Lower lobe of right lung (tissue), 2 donors: ENCODE measurements at regions not wholly inside any gene's neighbourhood (a gene's known extent, or its start where the extent isn't known, plus 50 kb on each side); places are given as distances from the start of the nearest gene placed in this dataset.

Source experiments
- ATAC-seq, 2 donors: fragments of 200-7000 bp; cut with Tn5 transposase; one replicate each; pipeline ENCODE4 v1.9.1; 2020 to 2022; ENCODE audit warnings: mild to moderate bottlenecking in 2 of 2, moderate library complexity in 2 of 2
- DNase-seq: peaks from one replicate; pipeline ENCODE4 v3.0.0-alpha.2; 2020
- H3K27ac ChIP-seq: fragments of 200-600 bp; one replicate; pipeline ENCODE4 v1.8.0; 2022
- H3K27me3 ChIP-seq: fragments of 200-600 bp; one replicate; pipeline ENCODE4 v1.8.0; 2022; ENCODE audit warnings: low read depth
- H3K36me3 ChIP-seq: fragments of 200-600 bp; one replicate; pipeline ENCODE4 v1.8.0; 2022; ENCODE audit warnings: mild to moderate bottlenecking
- H3K4me1 ChIP-seq: fragments of 200-600 bp; one replicate; pipeline ENCODE4 v1.8.0; 2022
- H3K4me3 ChIP-seq: fragments of 200-600 bp; one replicate; pipeline ENCODE4 v1.8.0; 2022; ENCODE audit warnings: mild to moderate bottlenecking
- H3K9me3 ChIP-seq: fragments of 200-600 bp; one replicate; pipeline ENCODE4 v1.8.0; 2022
- CTCF ChIP-seq: fragments of 200-600 bp; IDR thresholded peaks from one replicate; pipeline ENCODE4 v1.8.0; 2022; ENCODE audit warnings: antibody characterized with exemption, mild to moderate bottlenecking
- intact Hi-C: fragments of 100-400 bp; cut with DNase I; formaldehyde crosslinking; loops from one replicate; pipeline ENCODE4 v1.11.0; 2022
- donor health status: DM: no; HTN: yes; CAD: no; lungs with severe emphysema.

DNA sequence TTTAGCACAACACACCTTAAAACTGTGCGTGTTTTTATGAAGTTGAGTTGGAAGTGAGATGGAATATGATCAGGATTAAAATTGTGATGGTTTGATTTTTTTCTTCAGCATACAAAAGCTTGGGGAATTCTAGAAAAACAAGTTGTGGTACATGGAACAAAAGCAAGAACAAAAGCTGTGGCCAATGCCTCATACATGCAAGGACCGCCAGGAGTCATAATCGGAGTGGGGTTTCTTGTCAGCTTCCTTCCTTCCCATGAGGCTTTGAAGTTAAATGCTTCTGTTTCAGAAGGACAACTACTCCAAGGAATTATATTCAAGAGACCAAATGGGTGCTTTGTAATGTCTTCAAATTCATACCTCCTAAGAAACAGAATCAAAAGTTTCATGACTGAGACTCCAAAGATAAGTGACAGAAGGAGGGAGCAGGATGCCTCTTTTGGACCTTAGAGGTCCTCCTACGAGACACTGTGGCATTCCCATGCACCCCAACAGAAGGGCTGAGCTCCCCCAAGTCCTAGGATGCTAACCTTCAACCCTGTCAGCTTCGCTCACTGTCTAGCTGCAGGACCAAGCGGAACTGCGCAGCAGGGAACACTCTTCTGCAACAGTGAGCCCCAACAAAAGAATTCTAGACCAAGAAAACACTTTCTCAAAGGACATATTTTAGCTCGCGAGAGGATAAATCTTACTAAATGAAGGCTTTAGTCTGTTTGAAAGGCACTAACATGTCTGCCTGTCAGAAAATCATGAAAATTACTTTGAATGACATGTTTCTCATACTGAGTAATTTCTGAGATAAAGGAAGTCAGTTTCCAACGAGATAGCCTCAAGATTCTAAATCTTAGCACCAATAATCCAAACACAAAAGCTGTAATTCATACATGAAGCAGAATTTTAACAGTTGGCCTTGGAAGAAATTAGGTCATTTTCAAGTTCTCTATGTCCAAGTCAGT, 108.5 kb upstream of the NHSL1 start:
- Histone ChIP-seq H3K27me3 (no peaks in the 10 kb centered on the region), H3K27ac (no peak overlapping the region), H3K36me3 (no peaks in the 10 kb centered on the region), H3K4me1 (no peaks in the 10 kb centered on the region), H3K9me3 (no peaks in the 10 kb centered on the region), H3K4me3 (no peak overlapping the region)
- intact Hi-C loops = no loop called here
- DNase-seq = no peak
- no peak for TF ChIP-seq CTCF
- ATAC-seq = no peak

DNA sequence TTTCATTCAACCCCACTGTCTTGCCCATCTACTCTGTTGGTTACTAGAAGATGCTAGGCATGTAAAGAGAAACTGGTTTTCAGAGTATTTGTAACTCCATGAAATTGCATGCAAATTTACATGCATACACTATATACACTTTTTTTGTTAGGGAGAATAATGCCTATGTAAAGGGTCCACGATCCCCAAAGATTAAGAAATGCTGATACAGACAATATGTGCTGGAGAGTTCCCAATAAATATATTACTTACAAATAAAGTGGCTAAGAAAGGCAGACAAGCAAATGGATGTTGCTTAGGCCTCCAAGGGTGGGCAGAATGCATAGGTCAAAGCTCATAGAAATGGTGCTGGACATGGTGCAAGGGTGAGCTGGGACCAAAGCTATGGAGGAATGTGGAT, 109.6 kb upstream of the NHSL1 start:
- Histone ChIP-seq H3K27me3 (no peaks in the 10 kb centered on the region), H3K9me3 (no peaks in the 10 kb centered on the region), H3K4me3 (no peak overlapping the region), H3K4me1 (no peaks in the 10 kb centered on the region), H3K36me3 (no peaks in the 10 kb centered on the region), H3K27ac (no peak overlapping the region)
- TF ChIP-seq CTCF = no peak
- DNase-seq (no peak), ATAC-seq (no peak)
- intact Hi-C loops = no loop called here

GRCh38 chr6:138609801-138610430, 110.6 kb upstream of the NHSL1 start:
- no peak overlapping the region for H3K4me3 ChIP-seq
- DNase-seq (no peak), ATAC-seq (no peak)
- H3K27me3 ChIP-seq = no peaks in the 10 kb centered on the region
- H3K9me3 ChIP-seq = no peaks in the 10 kb centered on the region
- no peak for TF ChIP-seq CTCF
- H3K36me3 ChIP-seq = no peaks in the 10 kb centered on the region
- H3K27ac ChIP-seq = no peak overlapping the region
- intact Hi-C loops = no loop called here
- H3K4me1 ChIP-seq = no peaks in the 10 kb centered on the region

GRCh38 chr6:138610816-138611215, 111.5 kb upstream of the NHSL1 start:
- no peaks in the 10 kb centered on the region for H3K36me3 ChIP-seq
- no peaks in the 10 kb centered on the region for H3K27me3 ChIP-seq
- no peaks in the 10 kb centered on the region for H3K9me3 ChIP-seq
- no peaks in the 10 kb centered on the region for H3K4me1 ChIP-seq
- DNase-seq (no peak), ATAC-seq (no peak)
- intact Hi-C loops = no loop called here
- H3K4me3 ChIP-seq = no peak overlapping the region
- no peak overlapping the region for H3K27ac ChIP-seq
- TF ChIP-seq CTCF = no peak

DNA sequence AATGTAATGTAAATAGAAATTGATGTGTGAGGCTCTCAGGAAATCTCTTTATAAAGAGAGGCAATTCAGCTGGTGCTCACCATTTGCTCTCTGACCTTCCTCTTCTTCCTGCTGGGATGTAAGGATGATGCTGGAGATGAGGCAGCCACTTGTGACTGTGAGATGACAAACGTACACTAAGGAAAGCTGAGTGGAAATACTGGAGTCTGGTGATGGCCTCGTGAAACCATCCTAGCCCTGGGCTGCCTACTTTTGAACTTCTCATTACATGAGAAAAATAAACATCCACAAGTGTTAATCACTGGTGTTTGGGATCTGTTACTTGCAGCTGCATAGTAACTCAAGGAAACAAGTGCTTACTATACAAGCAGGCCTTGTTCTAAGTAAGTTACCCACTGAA, 114.9 kb upstream of the NHSL1 start:
- no peak for ATAC-seq
- TF ChIP-seq CTCF = no peak
- intact Hi-C loops = no loop called here

More for the DNA sequence above, 114.9 kb upstream of the NHSL1 start:
- Histone ChIP-seq H3K36me3 (no peaks in the 10 kb centered on the region), H3K4me3 (no peak overlapping the region), H3K27me3 (no peaks in the 10 kb centered on the region), H3K9me3 (no peaks in the 10 kb centered on the region), H3K27ac (no peak overlapping the region), H3K4me1 (no peaks in the 10 kb centered on the region)
- DNase-seq = no peak
